ENCODE measurements at regions not wholly inside any gene's neighbourhood (a gene's known extent, or its start where the extent isn't known, plus 50 kb on each side); places are given as distances from the start of the nearest gene placed in this dataset.

DNA sequence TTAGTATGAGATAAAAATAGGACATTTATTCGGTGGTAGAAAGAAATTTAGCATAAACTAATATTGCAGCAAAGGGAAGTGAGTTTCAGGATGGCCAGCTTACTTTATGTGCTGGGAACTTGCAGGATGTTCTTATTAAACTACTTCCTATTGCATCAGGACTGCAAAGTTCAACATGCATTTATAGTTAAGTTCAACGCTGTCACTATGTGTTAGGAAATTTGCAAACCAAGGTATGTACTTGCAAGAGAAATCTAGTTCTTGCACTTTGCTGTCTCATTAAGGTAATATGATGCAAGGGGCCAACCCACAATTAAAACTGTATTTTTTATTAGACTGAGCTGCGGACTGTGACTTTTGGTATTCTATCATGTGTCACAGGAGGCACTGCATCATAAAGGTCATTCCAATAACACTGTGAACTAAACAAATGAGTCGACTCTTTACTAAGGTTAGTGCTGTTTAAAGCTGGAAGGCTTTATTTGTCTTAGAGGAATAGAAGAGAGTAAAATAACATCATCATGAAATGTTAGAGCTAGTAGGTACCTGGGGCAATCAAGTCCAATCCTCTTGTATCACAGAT is 1525.7 kb upstream of the TENM3 start:
- no peak for DNase-seq

DNA sequence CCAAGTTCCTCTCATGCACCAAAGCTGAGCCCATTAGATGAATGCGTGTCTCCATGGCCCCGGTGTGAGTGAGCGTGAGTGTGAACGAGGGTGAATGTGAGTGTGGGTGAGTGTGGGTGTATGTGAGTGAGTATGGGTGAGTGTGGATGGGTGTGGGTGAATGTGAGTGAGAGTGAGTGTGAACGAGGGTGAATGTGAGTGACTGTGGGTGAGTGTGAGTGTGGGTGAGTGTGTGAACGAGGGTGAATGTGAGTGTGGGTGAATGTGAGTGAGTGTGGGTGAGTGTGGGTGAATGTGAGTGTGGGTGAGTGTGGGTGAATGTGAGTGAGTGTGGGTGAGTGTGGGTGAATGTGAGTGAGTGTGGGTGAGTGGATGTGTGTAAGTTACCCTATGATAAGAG is 1521.8 kb upstream of the TENM3 start:
- DNase-seq, result no peak

DNA sequence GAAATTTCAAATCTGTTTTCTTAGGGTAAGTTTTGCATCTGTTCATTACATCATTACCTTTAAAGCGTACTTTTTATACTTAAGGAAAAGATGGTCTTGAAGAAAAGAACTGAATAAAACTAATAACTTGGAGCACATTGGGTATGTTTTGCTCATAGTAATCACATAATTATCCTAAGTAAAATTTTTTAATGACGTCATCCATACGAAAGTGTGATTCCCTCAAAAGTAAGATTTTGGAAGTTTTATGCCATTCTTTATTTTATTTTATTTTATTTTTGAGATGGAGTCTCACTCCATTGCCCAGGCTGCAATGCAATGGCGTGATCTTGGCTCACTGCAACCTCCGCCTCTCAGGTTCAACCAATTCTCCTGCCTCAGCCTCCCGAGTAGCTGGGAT is 1516.6 kb upstream of the TENM3 start:
- no peak for DNase-seq

DNA sequence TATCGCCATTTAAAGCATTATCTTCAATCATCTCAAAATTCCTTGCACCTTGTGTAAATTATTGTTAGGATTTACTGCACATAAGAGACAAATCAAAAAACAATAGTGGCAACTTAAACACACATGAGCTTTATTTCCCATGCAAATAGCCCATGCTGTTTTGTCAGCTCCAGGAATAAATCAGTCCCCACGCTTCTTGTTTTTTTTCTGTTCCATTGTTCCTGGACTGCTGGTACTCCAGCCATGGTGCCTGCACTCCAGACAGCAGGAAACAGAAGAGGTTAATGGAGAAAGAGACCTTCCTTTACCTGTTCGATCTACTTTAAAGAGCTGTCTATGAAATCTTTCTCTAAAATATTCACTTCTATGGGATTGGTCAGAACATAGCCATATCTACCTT is 1515.7 kb upstream of the TENM3 start:
- DNase-seq, result no peak

DNA sequence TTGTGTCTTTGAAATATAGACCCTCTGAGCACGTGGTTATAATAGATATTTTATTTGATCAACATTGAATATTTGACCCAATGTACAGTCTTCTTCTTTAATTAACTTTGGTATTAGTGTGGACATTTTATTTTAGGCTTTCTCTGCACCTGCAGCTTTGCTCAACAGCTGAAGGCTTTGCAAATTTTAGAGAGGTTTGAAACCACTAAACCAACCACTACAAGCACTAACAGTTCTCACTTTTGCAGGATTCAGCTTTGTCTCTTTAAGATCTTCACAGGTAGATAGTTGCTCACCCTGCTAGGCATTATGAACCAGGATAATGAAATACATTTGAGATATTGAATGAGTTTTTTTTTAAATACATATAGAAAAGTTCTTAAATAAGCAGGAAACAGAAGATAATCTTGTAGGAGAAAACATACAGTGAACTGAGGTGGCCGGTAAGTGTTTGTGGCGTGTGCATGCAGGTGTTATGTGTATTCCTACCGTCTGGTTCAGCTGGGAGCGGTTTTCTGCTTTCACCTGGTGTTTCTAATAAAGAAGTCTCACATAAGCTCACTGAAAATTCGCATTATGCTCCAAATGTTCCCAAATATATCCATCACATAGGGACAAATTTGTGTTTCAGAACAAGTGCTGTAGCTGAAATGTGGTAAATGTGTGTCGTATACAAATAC is 1508.3 kb upstream of the TENM3 start:
- DNase-seq, result no peak

DNA sequence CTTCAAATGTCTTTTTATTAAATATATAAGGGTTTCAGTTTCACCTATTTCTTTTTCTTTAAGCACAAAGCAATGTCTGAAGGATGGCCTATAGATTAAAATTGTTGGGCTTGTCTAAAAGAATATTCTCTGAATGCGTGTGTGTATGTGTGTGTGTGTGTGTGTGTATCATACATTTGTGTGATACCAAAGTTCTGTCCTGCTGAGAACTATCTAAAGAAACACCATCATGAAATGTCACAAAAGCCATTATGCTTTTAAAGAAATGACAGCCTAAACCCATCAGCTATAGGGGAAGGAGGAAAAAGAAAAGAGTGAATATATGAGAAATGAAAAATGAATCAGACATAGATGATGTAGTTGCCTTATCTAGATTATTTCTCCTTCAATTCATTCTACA is 1501.5 kb upstream of the TENM3 start:
- no peak for DNase-seq

DNA sequence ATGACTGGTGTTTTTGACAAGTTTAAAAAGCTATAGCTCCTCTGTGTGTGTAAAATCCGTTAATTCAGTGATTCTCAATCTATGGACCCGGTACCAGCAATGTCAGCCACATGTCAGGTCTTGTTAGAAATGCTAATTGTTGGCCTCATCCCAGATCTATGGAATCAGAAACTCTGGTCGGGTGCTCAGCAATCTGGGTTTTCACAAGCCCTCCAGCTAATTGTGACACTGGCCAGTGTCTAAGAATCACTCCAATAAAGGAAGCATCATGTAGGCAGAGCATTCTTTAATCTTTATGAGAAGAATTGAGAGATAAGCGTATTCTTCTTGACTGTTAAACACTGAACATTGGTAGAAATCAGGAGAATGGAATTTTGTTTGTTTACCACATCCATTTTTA is 1498.2 kb upstream of the TENM3 start:
- no peak for DNase-seq

DNA sequence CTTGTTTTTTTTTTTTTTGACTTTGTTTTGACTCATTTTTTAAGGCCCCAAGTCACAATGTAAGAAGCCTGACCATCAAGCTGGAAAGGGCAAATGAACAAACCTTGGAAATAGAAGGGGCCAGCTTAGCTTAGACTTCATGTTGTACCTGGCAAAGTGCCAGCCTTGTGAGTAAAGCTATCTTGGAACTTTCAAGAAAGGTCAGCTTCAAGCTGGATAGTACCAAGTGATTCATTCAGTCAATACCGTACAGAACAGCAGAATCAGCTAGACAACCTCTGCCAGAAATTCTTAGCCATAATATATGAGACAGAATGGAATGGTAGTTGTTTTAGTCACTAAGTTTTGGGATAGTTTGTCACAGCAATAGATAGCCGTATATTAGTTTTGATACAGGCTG is 1492.2 kb upstream of the TENM3 start:
- no peak for DNase-seq

DNA sequence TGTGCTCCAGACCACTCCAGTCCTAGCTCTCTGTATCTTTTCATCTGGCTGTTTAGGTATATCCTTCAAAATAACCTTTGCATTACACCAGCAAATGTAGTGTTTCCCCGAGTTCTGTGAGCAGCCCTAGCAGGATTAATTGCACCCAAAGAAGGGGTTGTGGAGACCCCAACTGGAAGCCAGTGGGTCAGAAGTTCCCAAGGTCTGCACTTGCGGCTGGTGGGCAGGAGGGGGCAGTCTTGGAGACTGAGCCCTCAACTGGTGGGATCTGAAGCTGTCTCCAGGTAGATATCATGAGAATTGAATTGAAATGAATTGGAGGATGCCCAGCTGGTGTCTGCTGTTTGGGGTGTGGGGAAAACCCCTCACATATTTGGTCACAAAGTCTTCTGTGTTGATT is 1485.3 kb upstream of the TENM3 start:
- no peak for DNase-seq

DNA sequence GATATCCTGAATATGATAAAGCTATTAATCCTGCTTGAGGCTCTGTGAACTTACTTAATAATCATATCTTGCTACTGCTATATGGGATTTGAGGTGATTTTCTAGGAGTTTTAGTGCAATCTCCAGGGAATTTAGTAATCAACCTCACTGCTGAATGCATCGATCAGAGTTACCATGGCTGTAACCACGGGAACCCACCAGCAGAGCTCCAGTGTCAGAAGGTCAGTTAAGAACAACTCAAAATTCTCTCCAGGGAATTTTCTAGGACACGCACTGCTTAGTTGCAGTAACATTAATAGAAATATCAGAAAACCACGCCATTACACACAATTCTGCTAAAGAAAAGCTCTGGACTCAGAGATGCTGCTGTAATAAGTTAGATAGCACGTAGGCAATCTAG is 1477.2 kb upstream of the TENM3 start:
- DNase-seq, result no peak

DNA sequence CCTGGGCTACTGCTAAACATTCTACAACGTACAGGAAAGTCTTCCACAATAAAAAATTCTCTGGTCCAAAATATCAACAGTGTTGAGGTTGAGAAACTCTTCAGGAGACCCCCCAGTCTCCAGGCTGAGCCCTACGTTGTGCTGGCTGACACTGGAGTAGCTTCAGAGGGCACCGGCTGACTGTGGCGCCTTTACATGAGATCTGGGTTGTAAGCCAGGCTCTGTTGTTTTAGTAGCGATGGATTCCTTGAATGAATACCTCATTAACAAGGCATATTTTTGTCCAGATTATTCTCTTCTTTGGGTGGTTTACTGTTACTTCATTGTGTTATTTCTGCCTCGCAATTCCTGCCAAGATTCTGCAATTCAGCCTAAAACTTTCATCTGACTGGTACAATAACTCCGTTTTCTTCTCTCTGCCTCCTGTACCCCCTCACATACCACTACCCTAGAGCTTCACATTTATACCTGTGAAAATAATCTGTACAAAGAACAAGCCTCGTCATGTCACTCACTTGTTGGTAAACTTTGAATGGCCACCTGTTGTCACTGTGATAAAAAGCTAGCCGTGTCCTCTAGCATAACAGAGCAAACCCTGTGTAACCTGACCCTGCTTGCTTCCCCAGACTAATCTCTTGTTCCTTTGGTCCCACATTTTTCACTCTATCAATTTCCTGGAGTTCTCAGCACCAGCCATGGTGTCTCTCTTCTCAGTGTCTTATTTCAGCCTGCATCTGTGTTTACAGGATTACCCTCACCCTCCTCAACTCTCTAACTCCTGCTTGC is 1476.1 kb upstream of the TENM3 start:
- DNase-seq, result no peak

DNA sequence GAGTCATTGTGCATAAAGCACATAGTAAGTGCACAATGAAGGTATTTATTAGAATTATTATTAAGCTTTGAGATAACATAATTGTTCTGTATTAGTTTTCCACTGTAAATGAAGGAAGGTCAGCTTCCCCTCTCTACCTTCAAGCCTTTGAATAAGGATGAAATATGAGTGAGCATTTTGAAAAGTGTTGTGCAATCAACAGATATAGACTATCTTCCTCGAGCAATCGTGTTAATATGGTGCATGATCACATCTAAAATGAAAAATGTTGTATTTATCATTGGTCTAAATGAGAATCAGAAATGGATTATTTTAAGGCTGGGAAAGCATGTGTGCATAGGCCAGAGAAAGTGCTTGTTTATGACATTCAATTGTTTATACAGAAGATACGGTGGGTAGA is 1474.6 kb upstream of the TENM3 start:
- no peak for DNase-seq

DNA sequence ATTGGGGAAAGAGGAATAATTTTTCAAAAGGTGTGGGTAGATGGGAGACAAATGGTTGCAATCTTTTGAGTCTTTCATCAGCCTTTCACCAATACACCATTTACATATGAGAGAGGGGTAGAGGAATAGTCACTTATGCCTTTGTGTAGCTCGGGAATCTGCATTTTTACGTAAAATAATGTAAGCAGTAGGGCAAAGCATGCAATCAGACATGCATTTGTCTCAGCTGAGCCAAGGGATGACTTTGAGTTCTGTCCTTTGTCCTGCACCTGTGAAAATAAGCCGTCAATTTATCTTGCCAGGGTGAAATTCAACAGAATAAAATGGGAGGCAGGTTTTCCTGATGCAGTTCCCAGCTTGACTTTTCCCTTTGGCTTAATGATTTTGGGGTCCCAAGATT is 1473.4 kb upstream of the TENM3 start:
- DNase-seq, result no peak

DNA sequence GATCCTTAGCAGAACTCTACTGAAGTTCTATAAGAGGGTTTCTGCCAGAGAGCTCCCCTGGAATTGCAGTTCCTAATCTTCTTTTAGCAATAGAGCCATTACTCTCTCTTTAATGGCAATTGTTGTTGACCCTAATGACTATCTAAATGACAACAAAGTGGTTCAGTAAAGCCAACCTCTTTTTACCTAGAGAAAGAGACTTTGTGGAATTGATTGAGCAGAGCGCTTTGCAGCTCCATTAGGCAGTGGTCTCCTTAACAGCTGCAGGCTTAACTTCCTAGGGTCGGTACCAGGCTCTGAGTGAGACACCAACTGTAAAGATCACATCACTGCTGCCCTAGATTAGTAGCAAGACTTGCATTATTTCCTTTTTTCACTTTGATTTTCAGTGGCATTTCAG is 1472.9 kb upstream of the TENM3 start:
- DNase-seq, result no peak

DNA sequence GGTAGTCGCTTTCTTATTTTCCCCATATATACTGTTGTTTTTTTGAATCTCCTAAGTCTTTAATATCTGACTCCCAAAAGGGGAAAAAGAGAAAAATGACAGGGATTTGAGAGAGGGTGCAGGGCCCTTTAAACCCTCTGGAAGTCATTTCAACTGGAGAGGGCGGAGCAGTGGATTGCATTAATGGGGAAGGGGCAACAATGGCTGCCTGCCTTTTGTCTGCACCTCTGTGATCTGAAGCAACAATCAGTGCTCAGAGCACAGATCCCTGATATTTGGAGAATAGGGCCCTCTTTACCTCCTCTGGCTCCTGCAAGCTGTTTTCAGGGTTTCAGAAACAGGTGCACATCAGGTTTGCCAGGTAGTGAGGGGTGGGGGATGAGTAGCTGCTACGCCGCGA is 1458.3 kb upstream of the TENM3 start:
- DNase-seq, result no peak

DNA sequence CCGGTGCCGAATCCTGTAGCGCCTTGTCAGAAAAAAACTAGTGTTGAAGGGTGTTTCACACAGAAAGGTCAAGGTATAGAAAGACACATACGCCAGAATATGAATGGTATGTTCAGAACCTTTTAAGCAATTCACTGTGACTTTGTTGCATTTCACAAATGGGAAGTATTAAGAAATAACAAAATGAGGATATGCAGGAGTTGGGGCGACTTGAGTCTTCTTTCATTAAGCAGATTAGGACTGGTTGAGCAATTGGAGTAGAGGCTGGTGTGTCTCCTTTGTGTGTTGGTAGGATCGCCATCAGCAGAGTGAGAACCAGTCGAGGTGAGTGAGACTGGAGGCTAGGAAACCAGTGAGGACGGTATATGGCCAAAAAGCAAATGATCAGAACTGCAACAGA is 1454.5 kb upstream of the TENM3 start:
- no peak for DNase-seq

DNA sequence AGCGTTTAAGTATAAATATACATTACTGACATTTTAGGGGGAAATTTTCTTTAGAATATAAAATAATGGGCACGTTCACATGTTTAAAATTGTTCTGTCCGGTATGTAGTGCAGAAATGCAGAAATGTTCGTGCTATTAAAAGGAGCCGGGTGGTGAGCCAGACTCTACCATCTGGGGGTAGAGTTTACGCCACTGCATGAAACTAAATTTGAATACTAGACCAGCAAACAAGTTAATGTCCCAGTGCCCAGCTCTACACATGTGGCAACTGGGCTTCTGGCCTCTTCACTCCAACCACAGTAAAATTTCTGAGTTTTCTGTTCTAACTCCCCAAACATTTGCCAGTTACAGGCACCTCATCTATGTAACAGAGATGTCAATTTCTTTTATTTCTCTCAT is 1453.3 kb upstream of the TENM3 start:
- no peak for DNase-seq

DNA sequence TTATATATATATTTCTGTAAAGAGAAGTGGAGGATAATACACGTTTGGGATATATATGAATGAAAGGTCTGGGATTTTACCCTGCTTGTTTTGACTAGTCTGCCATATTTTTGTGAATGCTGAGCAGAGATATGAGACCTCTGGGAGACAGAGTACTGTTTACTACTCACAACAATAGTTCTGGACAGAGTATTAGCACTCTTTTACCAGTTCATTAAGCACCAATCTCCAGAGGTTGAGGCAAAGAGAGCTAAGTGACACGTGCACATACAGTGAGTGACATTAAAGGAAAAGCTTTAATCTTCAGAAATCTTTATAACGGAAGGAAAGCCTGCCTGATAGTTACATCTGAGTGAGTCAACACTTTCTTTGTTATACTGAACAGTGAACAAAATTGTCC is 1452.7 kb upstream of the TENM3 start:
- DNase-seq, result no peak

DNA sequence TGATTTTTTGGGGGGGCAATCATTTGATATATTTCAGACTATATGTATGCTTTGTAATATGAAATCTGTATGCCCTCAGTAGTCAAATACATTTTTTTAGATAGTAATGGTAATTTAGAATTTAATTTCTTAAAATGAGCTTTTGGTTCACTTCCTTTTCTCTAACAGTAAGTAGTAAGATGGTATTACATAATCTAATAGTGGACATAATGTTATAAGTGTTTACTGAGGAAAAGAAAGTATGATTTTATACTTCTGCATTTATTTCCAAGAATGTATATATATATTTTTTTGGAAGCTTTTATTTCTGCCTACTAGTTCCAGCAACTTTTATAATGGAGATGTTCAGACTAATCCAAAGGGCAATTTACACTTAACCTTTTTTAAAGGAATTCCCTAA is 1450.7 kb upstream of the TENM3 start:
- no peak for DNase-seq

DNA sequence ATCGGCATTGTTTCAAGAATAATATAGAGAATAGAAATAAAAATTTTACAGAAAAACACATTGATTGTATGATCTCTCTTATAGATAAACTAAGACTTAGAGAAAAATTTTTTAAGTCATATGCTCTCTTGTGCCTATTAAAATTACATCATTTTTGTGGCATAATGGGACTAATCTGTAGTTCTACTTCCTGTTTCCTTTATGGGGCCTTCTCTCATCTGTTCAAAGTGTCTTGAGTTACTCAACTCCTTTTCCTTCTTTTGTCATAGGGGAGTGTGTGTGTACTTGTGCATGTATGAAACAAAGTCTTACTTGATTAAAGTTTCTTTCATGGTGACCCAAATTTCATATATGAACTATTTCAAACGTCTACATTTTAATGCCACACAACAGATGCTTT is 1448.9 kb upstream of the TENM3 start:
- DNase-seq, result no peak

DNA sequence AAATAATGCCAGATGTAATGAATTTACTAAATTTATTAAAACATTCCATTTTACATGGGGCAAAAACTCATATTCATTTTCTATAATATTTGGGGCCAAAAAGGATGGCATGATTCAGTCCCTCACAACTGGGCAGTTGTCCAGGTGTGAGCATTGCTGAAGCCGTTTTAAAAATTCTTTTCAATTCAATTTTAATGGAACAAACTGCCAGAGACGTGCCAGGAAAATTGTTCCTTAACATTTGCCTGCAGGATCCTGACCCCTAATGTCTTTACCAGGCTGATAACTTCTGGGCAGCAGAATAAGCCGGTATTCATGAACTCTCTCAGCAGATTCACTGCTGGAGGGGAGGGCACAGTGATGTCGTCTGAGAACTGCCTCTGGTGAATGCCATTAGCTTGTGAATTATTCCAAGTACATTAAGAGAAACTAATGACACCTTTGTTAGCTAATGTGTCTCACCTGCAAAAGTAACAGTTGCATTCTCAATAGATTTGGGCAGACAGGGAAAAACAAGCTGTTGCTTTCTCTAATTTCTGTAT is 1445.1 kb upstream of the TENM3 start:
- DNase-seq, result no peak

DNA sequence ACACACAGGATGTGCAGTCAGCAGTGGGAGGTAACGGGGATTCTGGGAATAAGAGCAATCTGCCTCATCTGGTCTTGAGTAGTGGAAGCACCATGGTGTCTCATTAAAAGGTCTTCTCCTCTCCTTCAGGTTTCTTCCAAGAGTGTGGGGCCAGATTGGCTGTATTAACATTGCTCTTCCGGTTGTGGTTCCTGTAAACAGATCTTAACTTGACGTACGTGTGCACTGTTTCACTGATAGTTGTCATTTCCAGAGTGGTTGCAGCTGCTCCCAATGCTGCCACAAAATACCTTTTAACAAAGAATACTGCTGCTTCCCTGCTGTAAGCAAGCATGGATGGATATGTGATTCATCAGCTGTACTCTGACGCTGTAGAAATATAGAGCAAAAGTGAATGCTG is 1443.4 kb upstream of the TENM3 start:
- DNase-seq, result no peak

DNA sequence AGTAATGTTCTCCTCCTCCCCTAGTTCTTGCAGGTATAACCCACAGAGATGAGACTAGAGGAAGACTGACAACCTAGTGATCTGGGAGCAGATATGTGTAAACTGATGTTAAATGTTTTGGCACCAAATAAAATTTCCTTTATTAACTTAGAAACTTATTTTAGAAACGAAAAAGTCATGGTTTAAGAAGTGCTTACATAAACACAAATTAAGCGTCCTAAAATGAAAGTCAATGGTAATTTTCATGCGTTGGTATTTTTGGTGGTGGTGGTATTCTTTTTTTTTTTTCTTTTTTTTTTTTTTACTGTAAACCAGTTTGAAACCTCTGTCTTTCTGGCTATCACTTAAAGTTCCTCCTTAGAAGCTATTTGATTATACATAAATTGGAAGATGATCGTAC is 1438.1 kb upstream of the TENM3 start:
- no peak for DNase-seq

DNA sequence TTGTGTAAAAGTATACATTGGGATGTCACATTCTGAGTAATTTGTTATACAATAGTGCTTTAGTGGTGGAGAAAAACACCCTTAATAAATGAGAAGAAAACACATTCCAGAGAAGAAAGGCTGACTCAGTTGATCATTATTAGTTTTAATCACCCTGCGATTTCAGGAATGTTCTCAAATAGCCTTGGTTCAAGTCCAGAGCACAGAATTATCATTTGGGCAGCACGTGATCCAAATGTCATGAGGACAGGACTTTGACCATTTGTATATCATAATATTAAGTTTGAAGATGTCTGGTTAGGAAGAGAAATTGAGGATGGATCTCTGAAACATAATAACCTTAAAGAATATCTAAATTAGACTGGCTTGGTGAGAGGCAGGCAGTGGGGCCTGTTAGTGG is 1434.3 kb upstream of the TENM3 start:
- no peak for DNase-seq

All from bone marrow (tissue), 2 donors.